T-cell (primary cell): ENCODE measurements at regions not wholly inside any gene's neighbourhood (a gene's known extent, or its start where the extent isn't known, plus 50 kb on each side); places are given as distances from the start of the nearest gene placed in this dataset.
"Not testable (repeated sequence)": the region's sequence is repeated elsewhere in the genome, so short reads cannot be mapped to it uniquely, and the experiment has no call there.

ENCODE experiments used
- ATAC-seq, 4 experiments: fragments of 200-7000 bp in 3 of 4; fragments of 150-1000 bp in 1 of 4; cut with Tn5 transposase; replicated peaks in 1 of 4; 1 replicate in 3 of 4; 2 replicates in 1 of 4; pipeline ENCODE4 v1.10.0; 2021; ENCODE audit warnings: moderate library complexity in 3 of 4, mild to moderate bottlenecking in 2 of 4, moderate number of reproducible peaks in 1 of 4
- CTCF ChIA-PET, 2 donors: fragments of 300-600 bp; sonication (Branson Sonifier 250); formaldehyde crosslinking; loops; one replicate each; lab custom pipeline; 2022; ENCODE audit warnings: antibody characterized with exemption in 2 of 2; lab: Charles Lee
- POLR2A ChIA-PET, 2 donors: fragments of 300-600 bp; sonication (Branson Sonifier 250); formaldehyde crosslinking; loops; one replicate each; lab custom pipeline; 2022; ENCODE audit warnings: antibody characterized with exemption in 2 of 2; lab: Charles Lee
- DNase-seq, 35 experiments: peaks; one replicate each; pipeline versions ENCODE4 v3.0.0 to v3.0.0-alpha.2; 2013 to 2023
- H3K27ac ChIP-seq: one replicate; pipeline ENCODE4 v1.5.1; 2013; ENCODE audit warnings: low read length
- H3K27me3 ChIP-seq, 2 experiments: replicated peaks in 1 of 2; 1 replicate in 1 of 2; 2 replicates in 1 of 2; pipeline versions ENCODE4 v1.6.1 to v1.7.0; 2013; ENCODE audit warnings: low read length in 1 of 2, mixed read lengths in 1 of 2; ENCODE audit not compliant: control insufficient read depth in 2 of 2, insufficient read depth in 2 of 2; ENCODE audit errors: extremely low read depth in 1 of 2
- H3K36me3 ChIP-seq, 2 donors: 1 replicate in 1 of 2; 2 replicates in 1 of 2; pipeline versions ENCODE4 v1.6.1 to v1.7.0; 2013; ENCODE audit warnings: low read length in 1 of 2; ENCODE audit not compliant: control insufficient read depth in 2 of 2, insufficient read depth in 1 of 2; ENCODE audit errors: extremely low read depth in 1 of 2
- H3K4me1 ChIP-seq, 2 experiments: 1 replicate in 1 of 2; 2 replicates in 1 of 2; pipeline versions ENCODE4 v1.6.1 to v1.7.0; 2013; ENCODE audit warnings: low read length in 2 of 2, mixed read lengths in 1 of 2; ENCODE audit not compliant: insufficient read depth in 2 of 2, control insufficient read depth in 1 of 2; ENCODE audit errors: extremely low read depth in 1 of 2
- H3K4me3 ChIP-seq, 2 donors: 1 replicate in 1 of 2; 2 replicates in 1 of 2; pipeline versions ENCODE4 v1.5.1 to v1.7.0; 2013; ENCODE audit warnings: mild to moderate bottlenecking in 2 of 2, low read length in 1 of 2, moderate library complexity in 1 of 2; ENCODE audit not compliant: control insufficient read depth in 1 of 2; ENCODE audit errors: extremely low read depth in 1 of 2
- H3K9me3 ChIP-seq: 2 replicates; pipeline ENCODE4 v1.7.0; 2013
- H3K27ac Mint-ChIP-seq, 2 donors: one replicate each; pipeline ENCODE4 v1.8.0; 2020 to 2021; ENCODE audit warnings: mild to moderate bottlenecking in 2 of 2, mixed read lengths in 2 of 2
- H3K27me3 Mint-ChIP-seq, 2 donors: one replicate each; pipeline ENCODE4 v1.8.0; 2021 to 2022; ENCODE audit warnings: mixed read lengths in 2 of 2
- H3K36me3 Mint-ChIP-seq: one replicate; pipeline ENCODE4 v1.8.0; 2021; ENCODE audit warnings: mixed read lengths
- H3K4me1 Mint-ChIP-seq, 3 donors: one replicate each; pipeline ENCODE4 v1.8.0; 2020 to 2022; ENCODE audit warnings: mixed read lengths in 3 of 3, mild to moderate bottlenecking in 1 of 3
- H3K4me3 Mint-ChIP-seq, 3 donors: one replicate each; pipeline ENCODE4 v1.8.0; 2020 to 2022; ENCODE audit warnings: mild to moderate bottlenecking in 3 of 3, mixed read lengths in 3 of 3, moderate library complexity in 3 of 3
- H3K9me3 Mint-ChIP-seq, 3 donors: one replicate each; pipeline ENCODE4 v1.8.0; 2020 to 2022; ENCODE audit warnings: mixed read lengths in 3 of 3
- WGBS: methylation state at CpG from one replicate; pipeline ENCODE4 v1.1.5; 2013; ENCODE audit warnings: missing lambda C conversion rate; ENCODE audit not compliant: insufficient coverage; 5-methylcytosine and 5-hydroxymethylcytosine counted together

GRCh38 chr2:34153484-34153883 lies 554.4 kb upstream of the FAM98A start:
- CTCF ChIA-PET = no interaction called here
- Mint-ChIP-seq H3K4me3 (no peak overlapping the region), H3K27ac (no peak overlapping the region), H3K36me3 (no peaks in the 10 kb centered on the region), H3K4me1 (no peaks in the 10 kb centered on the region), H3K9me3 (peaks cover 2 to 3% (median 3%) of the 10 kb centered on the region in 3 donors), H3K27me3 (no peaks in the 10 kb centered on the region)
- Histone ChIP-seq H3K4me1 (no peaks in the 10 kb centered on the region), H3K27ac (no peak overlapping the region), H3K27me3 (no peaks in the 10 kb centered on the region), H3K4me3 (no peak overlapping the region), H3K36me3 (no peaks in the 10 kb centered on the region), H3K9me3 (no peaks in the 10 kb centered on the region)
- DNase-seq (no peak), ATAC-seq (no peak)
- POLR2A ChIA-PET = no interaction called here
- no CpG with 5 or more reads among the region's 1 CpG for WGBS

GRCh38 chr2:34147780-34148179 lies 548.7 kb upstream of the FAM98A start:
- no peaks in the 10 kb centered on the region for H3K4me1 ChIP-seq
- no peaks in the 10 kb centered on the region for H3K36me3 ChIP-seq
- WGBS = 80% methylated on average over 7 of the region's 8 CpGs
- ChIA-PET CTCF (no interaction called here), POLR2A (no interaction called here)
- H3K27ac ChIP-seq = no peak overlapping the region
- Mint-ChIP-seq H3K4me3 (no peak overlapping the region), H3K27ac (no peak overlapping the region), H3K36me3 (no peaks in the 10 kb centered on the region), H3K4me1 (no peaks in the 10 kb centered on the region), H3K9me3 (peaks cover 2 to 6% (median 6%) of the 10 kb centered on the region in 3 donors), H3K27me3 (peaks cover 0 to 3% of the 10 kb centered on the region in 2 donors)
- no peak for ATAC-seq
- H3K27me3 ChIP-seq = peaks cover 0 to 2% of the 10 kb centered on the region in 2 experiments
- no peaks in the 10 kb centered on the region for H3K9me3 ChIP-seq
- H3K4me3 ChIP-seq = no peak overlapping the region
- no peak for DNase-seq

GRCh38 chr2:34143149-34143548 lies 544.0 kb upstream of the FAM98A start:
- peaks cover 0 to 2% of the 10 kb centered on the region in 2 experiments for H3K27me3 ChIP-seq
- H3K4me1 ChIP-seq = no peaks in the 10 kb centered on the region
- H3K27me3 Mint-ChIP-seq = peaks cover 0 to 3% of the 10 kb centered on the region in 2 donors
- no CpG with 5 or more reads among the region's 1 CpG for WGBS
- no peaks in the 10 kb centered on the region for H3K36me3 Mint-ChIP-seq
- no peaks in the 10 kb centered on the region for H3K36me3 ChIP-seq
- no peak for DNase-seq
- peaks cover 0 to 8% (median 3%) of the 10 kb centered on the region in 3 donors for H3K9me3 Mint-ChIP-seq
- no peak for ATAC-seq
- no peak overlapping the region for H3K4me3 Mint-ChIP-seq
- H3K27ac ChIP-seq = no peak overlapping the region
- no peaks in the 10 kb centered on the region for H3K9me3 ChIP-seq
- CTCF ChIA-PET = no interaction called here
- no peak overlapping the region for H3K4me3 ChIP-seq
- POLR2A ChIA-PET = no interaction called here
- H3K4me1 Mint-ChIP-seq = no peaks in the 10 kb centered on the region
- no peak overlapping the region for H3K27ac Mint-ChIP-seq

GRCh38 chr2:34142531-34143008 lies 543.5 kb upstream of the FAM98A start:
- ATAC-seq, H3K27me3 Mint-ChIP-seq, CTCF ChIA-PET, H3K9me3 Mint-ChIP-seq, H3K9me3 ChIP-seq, POLR2A ChIA-PET, H3K27me3 ChIP-seq, H3K4me3 Mint-ChIP-seq, H3K4me1 ChIP-seq, H3K36me3 ChIP-seq, DNase-seq, H3K4me3 ChIP-seq, H3K27ac ChIP-seq, H3K27ac Mint-ChIP-seq, H3K4me1 Mint-ChIP-seq, H3K36me3 Mint-ChIP-seq: not testable (repeated sequence)
- 88% methylated on average over 17 of the region's 18 CpGs for WGBS

- ATAC-seq, H3K36me3 ChIP-seq, H3K27ac ChIP-seq, H3K4me1 Mint-ChIP-seq, H3K4me3 ChIP-seq, H3K36me3 Mint-ChIP-seq, H3K27ac Mint-ChIP-seq, H3K9me3 ChIP-seq, H3K9me3 Mint-ChIP-seq, H3K4me1 ChIP-seq, CTCF ChIA-PET, POLR2A ChIA-PET, H3K27me3 ChIP-seq, H3K27me3 Mint-ChIP-seq, DNase-seq, H3K4me3 Mint-ChIP-seq: not testable (repeated sequence)
- WGBS = 93% methylated on average over 8 of the region's 24 CpGs
These were observed 534.0 kb upstream of the FAM98A start for GRCh38 chr2:34133065-34133464.

GRCh38 chr2:34126279-34126678 lies 527.2 kb upstream of the FAM98A start:
- DNase-seq (no peak), ATAC-seq (no peak)
- H3K9me3 ChIP-seq = no peaks in the 10 kb centered on the region
- no peak overlapping the region for H3K4me3 Mint-ChIP-seq
- no peak overlapping the region for H3K27ac ChIP-seq
- no peaks in the 10 kb centered on the region for H3K27me3 ChIP-seq
- no CpG with 5 or more reads among the region's 4 CpGs for WGBS
- no peaks in the 10 kb centered on the region for H3K27me3 Mint-ChIP-seq
- H3K36me3 Mint-ChIP-seq = no peaks in the 10 kb centered on the region
- ChIA-PET CTCF (no interaction called here), POLR2A (no interaction called here)
- no peaks in the 10 kb centered on the region for H3K4me1 ChIP-seq
- no peak overlapping the region for H3K4me3 ChIP-seq
- no peaks in the 10 kb centered on the region for H3K4me1 Mint-ChIP-seq
- no peak overlapping the region for H3K27ac Mint-ChIP-seq
- H3K36me3 ChIP-seq = no peaks in the 10 kb centered on the region
- H3K9me3 Mint-ChIP-seq = peaks cover 0 to 14% (median 8%) of the 10 kb centered on the region in 3 donors
